Activated CD8-positive, alpha-beta memory T cell treated with anti-CD3 and anti-CD28 coated beads for 4 hours (primary cell): ENCODE measurements at regions not wholly inside any gene's neighbourhood (a gene's known extent, or its start where the extent isn't known, plus 50 kb on each side); places are given as distances from the start of the nearest gene placed in this dataset.
"Not testable (repeated sequence)": the region's sequence is repeated elsewhere in the genome, so short reads cannot be mapped to it uniquely, and the experiment has no call there.

Source experiments
- DNase-seq, 2 donors: peaks; one replicate each; pipeline ENCODE4 v3.0.0-alpha.2; 2020; ENCODE audit warnings: low read depth in 2 of 2

- DNase-seq, result no peak
These were observed 278.6 kb upstream of the HS6ST1 start for GRCh38 chr2:128597121-128597762.

- DNase-seq, result not testable (repeated sequence)
These were observed 279.6 kb upstream of the HS6ST1 start for GRCh38 chr2:128598260-128598659.

GRCh38 chr2:128598862-128599441 lies 280.3 kb upstream of the HS6ST1 start:
- DNase-seq, result no peak

- DNase-seq, result no peak
These were observed 281.0 kb upstream of the HS6ST1 start for GRCh38 chr2:128599700-128600099.

- DNase-seq, result no peak
These were observed 282.1 kb upstream of the HS6ST1 start for GRCh38 chr2:128600581-128601297.

- DNase-seq, result no peak
These were observed 282.8 kb upstream of the HS6ST1 start for GRCh38 chr2:128601298-128602037.

- DNase-seq, result no peak
These were observed 283.5 kb upstream of the HS6ST1 start for GRCh38 chr2:128602038-128602698.

GRCh38 chr2:128602699-128603101 lies 284.0 kb upstream of the HS6ST1 start:
- DNase-seq, result no peak

GRCh38 chr2:128603411-128603924 lies 284.8 kb upstream of the HS6ST1 start:
- DNase-seq, result no peak

- no peak for DNase-seq
These were observed 285.4 kb upstream of the HS6ST1 start for GRCh38 chr2:128604045-128604444.

GRCh38 chr2:128604581-128604980 lies 285.9 kb upstream of the HS6ST1 start:
- not testable (repeated sequence) for DNase-seq

GRCh38 chr2:128605421-128605820 lies 286.8 kb upstream of the HS6ST1 start:
- no peak for DNase-seq

GRCh38 chr2:128605931-128606330 lies 287.3 kb upstream of the HS6ST1 start:
- no peak for DNase-seq

- no peak for DNase-seq
These were observed 288.2 kb upstream of the HS6ST1 start for GRCh38 chr2:128606837-128607236.

- DNase-seq, result no peak
These were observed 288.8 kb upstream of the HS6ST1 start for GRCh38 chr2:128607440-128607839.

- DNase-seq, result no peak
These were observed 289.3 kb upstream of the HS6ST1 start for GRCh38 chr2:128607911-128608506.

- no peak for DNase-seq
These were observed 290.5 kb upstream of the HS6ST1 start for GRCh38 chr2:128608921-128609880.

GRCh38 chr2:128610496-128610895 lies 291.8 kb upstream of the HS6ST1 start:
- DNase-seq, result no peak

- no peak for DNase-seq
These were observed 293.0 kb upstream of the HS6ST1 start for GRCh38 chr2:128611421-128612320.
